ENCODE measurements at regions not wholly inside any gene's neighbourhood (a gene's known extent, or its start where the extent isn't known, plus 50 kb on each side); places are given as distances from the start of the nearest gene placed in this dataset.

- DNase-seq, result no peak
Observed at GRCh38 chr2:6545795-6546194, 319.9 kb downstream of the CMPK2 start.

DNA sequence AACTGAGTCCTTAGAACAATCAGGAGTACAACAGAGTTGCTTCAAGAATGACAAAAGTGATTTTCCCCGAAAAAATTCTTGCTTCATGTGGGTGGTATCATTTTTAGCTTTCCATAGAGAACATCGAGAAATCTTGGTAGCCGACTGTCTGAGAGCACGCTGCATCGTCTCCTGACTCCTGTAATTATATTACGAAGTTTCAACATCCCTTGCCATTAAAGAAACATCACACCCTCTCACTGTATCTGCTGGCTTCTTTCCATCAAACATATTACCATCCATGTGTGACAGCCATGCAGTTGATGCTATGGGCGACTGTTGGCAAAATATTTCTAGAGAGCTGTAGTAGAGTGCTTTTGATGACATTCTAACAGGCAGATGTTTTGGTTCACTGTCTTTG, 311.2 kb downstream of the CMPK2 start:
- DNase-seq, result peak in 1 of 2 experiments; percentile 36

GRCh38 chr2:6556755-6557154, 309.0 kb downstream of the CMPK2 start:
- no peak for DNase-seq

GRCh38 chr2:6557737-6558136, 308.0 kb downstream of the CMPK2 start:
- DNase-seq, result no peak

- no peak for DNase-seq
Observed at GRCh38 chr2:6562771-6563170, 302.9 kb downstream of the CMPK2 start.

- peak in 1 of 2 experiments; percentile 47 for DNase-seq
Observed at GRCh38 chr2:6564326-6564725, 301.4 kb downstream of the CMPK2 start.

DNA sequence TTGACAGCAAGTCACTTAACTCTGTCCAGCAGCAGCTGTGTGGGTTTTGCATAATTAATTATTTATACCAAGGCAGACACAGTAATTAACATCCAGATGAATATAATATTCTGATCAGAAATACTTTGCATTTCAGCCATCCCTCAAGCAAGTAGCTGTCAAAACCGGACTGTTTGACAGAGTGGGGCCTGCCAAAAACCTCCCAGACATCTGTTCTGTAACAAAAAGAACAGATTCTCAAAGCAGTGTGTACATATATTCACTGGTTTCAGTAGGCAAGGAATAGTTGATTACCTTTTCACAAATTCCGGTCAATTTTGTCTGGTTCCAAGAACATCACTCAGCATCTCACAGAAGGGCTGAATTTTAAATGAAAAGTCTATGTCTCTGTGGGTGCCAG, 291.6 kb downstream of the CMPK2 start:
- DNase-seq, result peak; percentile 70 to 94

GRCh38 chr2:6576302-6576701, 289.4 kb downstream of the CMPK2 start:
- DNase-seq, result no peak

GRCh38 chr2:6577960-6578359, 287.7 kb downstream of the CMPK2 start:
- no peak for DNase-seq

- DNase-seq, result no peak
Observed at GRCh38 chr2:6578416-6578815, 287.3 kb downstream of the CMPK2 start.

DNA sequence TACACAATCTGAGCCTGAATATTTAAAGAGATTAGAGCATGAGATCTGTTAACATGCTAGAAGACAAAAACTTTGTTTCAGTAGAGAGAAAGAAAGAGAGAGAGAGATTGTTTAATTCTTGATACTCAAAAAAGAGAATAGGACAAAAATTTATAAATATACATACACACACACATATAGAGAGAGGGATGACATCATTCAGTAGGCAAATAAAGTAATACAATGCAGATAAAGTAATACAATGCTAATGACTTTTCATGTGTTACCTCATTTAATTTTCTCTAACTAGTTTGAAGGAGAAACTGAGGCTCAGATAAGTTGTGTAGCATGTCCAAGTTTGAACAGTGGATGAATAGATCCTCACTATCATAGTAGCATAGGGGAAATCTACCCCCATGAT, 286.4 kb downstream of the CMPK2 start:
- DNase-seq, result no peak

- peak; percentile 2 to 70 for DNase-seq
Observed at GRCh38 chr2:6580982-6581381, 284.7 kb downstream of the CMPK2 start.

- no peak for DNase-seq
Observed at GRCh38 chr2:6589150-6589549, 276.6 kb downstream of the CMPK2 start.

GRCh38 chr2:6590442-6590841, 275.3 kb downstream of the CMPK2 start:
- no peak for DNase-seq

- no peak for DNase-seq
Observed at GRCh38 chr2:6602471-6602870, 263.2 kb downstream of the CMPK2 start.

GRCh38 chr2:6605836-6606505, 259.7 kb downstream of the CMPK2 start:
- DNase-seq, result no peak

DNA sequence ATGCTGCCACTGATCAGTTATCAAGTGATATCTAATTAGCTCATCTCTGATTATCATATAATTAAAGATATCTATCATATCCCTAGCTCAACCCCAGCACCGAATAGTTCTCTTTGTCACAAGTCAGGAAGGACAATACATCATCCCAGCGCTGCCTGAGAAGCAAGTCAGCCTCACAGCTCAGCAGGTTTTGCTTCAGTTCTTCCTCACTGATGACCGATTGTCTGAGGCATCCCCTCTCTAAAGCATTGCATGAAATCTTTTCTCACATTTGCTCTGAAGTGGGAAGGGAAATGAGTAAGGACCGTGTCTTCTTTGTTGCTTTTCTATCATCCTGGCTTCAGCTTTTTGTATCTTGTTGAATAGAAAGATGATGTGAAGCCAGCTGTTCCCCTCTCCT, 247.9 kb downstream of the CMPK2 start:
- no peak for DNase-seq

DNA sequence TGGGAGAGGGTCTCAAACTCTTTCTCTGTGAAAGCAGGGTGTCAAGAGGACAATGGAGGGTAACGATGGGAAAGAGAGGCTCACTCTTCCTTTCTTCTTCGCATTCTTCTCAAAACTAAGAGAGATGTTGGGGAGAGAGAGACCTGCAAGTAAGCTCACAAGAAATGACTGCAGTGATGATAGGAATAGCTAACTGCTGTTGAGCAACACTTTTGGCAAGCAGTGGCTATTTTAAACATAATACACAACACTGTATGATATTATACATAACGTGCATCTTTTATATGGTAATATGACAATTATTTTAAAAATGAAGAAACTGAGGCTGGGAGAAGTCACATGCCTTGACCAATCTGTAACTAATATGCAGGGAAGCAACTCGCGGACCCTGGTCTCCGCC, 247.5 kb downstream of the CMPK2 start:
- DNase-seq, result no peak

DNA sequence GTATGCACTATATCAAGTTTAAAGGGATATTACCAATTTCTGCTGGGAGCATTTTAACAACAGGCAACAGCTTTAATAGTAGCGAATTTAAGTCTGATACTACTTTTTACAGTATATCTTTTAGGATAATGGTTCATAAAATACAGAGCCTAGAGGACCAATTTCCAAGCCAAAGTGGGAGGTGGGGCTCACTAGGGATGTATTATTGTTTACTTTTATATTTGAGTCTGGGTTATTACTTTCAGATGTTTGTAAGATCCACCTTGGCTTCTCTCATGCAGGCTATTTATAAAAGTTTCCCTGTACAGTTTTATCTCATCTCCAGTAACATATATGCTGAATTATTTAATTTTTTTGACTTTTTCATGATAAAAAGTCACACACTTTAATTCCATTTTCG, 242.0 kb downstream of the CMPK2 start:
- DNase-seq, result no peak

DNA sequence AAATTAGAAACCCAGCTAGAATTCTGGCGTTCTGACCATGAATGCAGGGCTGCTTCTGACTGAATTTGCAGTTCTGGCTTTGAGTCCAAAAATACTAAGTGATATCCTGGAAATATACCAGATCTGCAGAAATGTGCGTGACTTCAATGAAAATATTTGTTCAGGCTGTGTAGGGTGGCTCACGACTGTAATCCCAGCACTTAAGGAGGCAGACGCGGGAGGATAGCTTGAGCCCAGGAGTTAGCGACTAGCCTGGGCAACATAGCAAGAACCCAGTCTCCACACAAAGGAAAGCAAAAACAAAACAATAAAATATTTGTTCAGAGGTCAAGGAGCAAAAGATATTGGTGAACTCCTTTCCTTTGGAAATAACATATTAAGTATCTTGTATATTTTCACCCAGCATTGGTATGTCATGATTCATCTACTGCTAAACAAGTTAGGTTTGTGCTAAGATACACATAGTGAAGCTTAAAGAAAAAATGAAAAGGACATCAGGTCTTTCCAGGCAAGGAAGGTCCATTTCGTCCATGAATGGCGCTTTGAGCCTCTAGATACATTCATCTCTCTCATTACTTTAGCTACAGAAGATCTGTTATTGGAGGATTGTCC, 239.2 kb downstream of the CMPK2 start:
- peak in 1 of 2 experiments; percentile 19 for DNase-seq

DNA sequence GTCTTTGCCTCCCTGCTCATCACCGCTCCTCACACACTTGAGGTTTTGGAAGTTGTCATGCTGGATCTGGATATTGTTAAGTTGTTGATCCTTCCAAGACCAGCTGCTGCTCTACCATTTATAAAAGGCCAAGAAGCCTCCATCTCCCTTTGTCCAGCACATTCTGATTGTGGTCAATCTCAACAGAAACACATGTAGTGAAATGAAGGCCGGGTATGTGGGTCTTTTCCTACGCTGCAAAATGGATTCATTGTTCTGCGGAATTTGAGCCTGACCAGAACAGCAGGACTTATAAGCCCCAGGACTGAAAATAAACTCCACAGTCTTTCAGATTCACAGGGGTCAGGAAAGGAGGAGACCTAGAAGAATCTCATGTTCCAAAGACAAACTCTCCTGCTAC, 238.4 kb downstream of the CMPK2 start:
- no peak for DNase-seq

DNA sequence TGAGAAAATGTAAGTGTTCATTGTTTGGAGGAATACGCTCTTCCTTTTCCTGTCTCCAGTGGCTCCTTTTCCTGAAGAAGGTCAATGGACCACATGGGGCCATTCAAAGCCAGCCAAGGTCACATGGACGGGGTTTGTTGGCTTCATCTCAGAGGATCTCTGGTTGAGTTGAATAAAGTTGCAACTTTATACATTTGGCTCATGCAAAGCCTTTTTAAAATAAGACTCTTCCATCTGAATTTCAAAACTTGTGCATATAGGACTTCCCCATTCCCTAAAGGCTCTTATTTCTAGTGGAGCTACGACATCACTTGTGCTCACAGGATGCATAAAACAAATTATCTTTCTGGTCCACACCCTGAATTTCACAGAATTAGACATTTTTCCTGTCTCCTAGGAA, 235.5 kb downstream of the CMPK2 start:
- DNase-seq, result no peak

DNA sequence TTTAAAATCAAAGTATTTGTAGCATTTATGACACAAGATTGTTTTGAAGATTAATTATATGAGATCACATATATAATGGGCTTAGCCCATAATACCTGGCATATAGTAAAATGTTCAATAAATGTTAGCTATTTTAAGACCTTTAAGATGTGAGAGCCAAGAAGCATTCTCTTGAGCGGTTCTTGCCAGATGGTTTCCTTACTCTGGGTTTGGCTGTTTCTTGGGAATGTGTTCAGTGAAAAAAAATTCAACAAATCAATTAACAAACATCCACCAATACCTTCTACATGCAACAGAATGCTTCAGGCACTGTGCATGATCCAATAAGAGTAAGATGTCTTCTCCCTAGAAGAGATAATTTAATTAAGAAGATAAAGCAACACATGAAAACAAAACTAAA, 230.4 kb downstream of the CMPK2 start:
- no peak for DNase-seq

GRCh38 chr2:6637330-6637729, 228.4 kb downstream of the CMPK2 start:
- peak in 1 of 2 experiments; percentile 37 for DNase-seq
